ENCODE measurements at regions not wholly inside any gene's neighbourhood (a gene's known extent, or its start where the extent isn't known, plus 50 kb on each side); places are given as distances from the start of the nearest gene placed in this dataset.

DNA sequence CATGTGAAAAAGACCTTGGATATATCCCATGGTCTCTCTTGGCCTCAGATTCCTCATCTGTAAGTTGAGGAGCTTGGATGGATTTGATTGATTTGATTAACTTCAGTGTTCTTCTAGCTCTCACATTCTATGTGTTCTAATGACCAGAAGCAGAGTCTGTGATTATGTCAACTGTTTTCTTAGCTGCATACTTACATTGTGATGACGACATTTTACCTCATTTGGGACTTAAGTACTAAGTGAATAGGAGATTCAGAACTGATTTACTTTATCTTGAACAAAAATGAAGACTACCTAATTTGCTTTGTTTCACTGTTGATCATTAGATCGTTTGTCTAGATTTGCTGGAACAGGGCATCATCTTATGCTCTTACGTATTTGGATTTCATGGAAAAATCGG is 427.7 kb downstream of the SH3GL2 start:
- no peak for DNase-seq
- Histone ChIP-seq H3K36me3 (no peaks in the 10 kb centered on the region), H3K4me1 (no peaks in the 10 kb centered on the region), H3K4me3 (no peak overlapping the region), H3K27ac (no peak overlapping the region), H3K9me3 (no peaks in the 10 kb centered on the region), H3K27me3 (no peaks in the 10 kb centered on the region)
- intact Hi-C loops (cut with DNase I; ENCODE audit: low total_unique reads) = no loop called here
- TF ChIP-seq POLR2A (IDR thresholded peaks at IDR 0.05) = no peak
- TF ChIP-seq, protein P1, sequence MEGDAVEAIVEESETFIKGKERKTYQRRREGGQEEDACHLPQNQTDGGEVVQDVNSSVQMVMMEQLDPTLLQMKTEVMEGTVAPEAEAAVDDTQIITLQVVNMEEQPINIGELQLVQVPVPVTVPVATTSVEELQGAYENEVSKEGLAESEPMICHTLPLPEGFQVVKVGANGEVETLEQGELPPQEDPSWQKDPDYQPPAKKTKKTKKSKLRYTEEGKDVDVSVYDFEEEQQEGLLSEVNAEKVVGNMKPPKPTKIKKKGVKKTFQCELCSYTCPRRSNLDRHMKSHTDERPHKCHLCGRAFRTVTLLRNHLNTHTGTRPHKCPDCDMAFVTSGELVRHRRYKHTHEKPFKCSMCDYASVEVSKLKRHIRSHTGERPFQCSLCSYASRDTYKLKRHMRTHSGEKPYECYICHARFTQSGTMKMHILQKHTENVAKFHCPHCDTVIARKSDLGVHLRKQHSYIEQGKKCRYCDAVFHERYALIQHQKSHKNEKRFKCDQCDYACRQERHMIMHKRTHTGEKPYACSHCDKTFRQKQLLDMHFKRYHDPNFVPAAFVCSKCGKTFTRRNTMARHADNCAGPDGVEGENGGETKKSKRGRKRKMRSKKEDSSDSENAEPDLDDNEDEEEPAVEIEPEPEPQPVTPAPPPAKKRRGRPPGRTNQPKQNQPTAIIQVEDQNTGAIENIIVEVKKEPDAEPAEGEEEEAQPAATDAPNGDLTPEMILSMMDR (IDR thresholded peaks at IDR 0.05) = no peak

DNA sequence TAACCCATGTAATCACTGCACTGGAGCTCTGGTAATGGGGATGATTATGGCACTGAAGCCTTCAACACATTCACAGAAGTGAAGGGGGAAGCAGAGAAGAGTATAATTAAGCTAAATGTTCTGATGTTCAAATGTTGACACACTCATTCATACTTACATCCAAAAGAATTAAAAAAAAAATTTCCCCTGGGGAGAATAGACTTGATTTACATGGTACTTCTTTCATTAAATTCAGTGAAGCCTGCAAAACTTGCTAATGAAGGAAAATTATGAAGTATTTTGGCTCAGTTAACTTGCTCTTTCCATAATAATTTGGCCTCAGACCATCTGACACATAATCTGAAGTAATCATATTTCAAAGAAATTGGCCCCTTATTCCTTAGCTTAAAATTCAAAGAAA is 428.8 kb downstream of the SH3GL2 start:
- H3K9me3 ChIP-seq = no peaks in the 10 kb centered on the region
- H3K4me1 ChIP-seq = no peaks in the 10 kb centered on the region
- H3K27ac ChIP-seq = no peak overlapping the region
- intact Hi-C loops (cut with DNase I; ENCODE audit: low total_unique reads) = no loop called here
- H3K27me3 ChIP-seq = no peaks in the 10 kb centered on the region
- no peak for DNase-seq
- no peaks in the 10 kb centered on the region for H3K36me3 ChIP-seq
- no peak overlapping the region for H3K4me3 ChIP-seq
- TF ChIP-seq POLR2A (IDR thresholded peaks at IDR 0.05) = no peak
- TF ChIP-seq, protein P1 (IDR thresholded peaks at IDR 0.05) = no peak

DNA sequence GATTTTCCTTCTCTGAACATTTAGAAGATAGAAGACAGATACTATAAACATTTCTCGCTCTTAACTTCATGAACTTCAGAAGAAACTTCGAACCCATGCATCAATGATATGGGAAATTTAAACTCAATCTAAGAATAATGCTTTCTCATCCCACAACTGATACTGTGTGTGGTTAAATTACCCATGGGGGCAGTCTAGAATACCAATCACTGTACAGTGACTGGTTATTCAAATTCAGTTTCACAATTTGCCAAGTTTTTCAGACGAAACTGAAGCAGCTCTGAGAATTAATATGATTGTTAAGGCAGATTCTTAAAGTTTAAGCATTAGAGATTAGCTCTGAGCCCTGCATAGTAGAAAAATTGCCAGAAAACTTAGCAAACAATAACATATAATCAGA is 431.0 kb downstream of the SH3GL2 start:
- intact Hi-C loops (cut with DNase I; ENCODE audit: low total_unique reads) = no loop called here
- TF ChIP-seq, protein P1 (IDR thresholded peaks at IDR 0.05) = no peak
- no peak for TF ChIP-seq POLR2A (IDR thresholded peaks at IDR 0.05)
- Histone ChIP-seq H3K4me1 (no peaks in the 10 kb centered on the region), H3K9me3 (no peaks in the 10 kb centered on the region), H3K4me3 (no peak overlapping the region), H3K27me3 (no peaks in the 10 kb centered on the region), H3K36me3 (no peaks in the 10 kb centered on the region), H3K27ac (no peak overlapping the region)
- no peak for DNase-seq

DNA sequence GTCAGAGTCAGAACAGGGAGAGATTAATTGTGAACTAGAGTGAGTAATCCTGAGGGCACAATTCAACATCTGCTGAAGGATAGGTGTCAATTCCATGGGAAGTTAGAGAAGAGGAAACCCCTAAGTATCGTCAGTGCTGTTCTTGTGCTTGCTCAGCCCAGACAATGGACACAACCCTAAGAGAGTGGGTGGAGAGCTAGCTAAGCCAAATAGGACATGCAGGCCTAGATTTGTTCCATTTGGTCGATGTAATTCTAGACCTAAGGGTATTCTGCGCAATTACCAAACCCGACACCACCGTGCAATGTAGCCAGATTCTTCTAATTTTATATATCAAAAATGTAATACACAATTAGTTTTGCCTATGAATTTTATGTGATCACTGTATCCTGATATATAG is 431.6 kb downstream of the SH3GL2 start:
- DNase-seq = no peak
- intact Hi-C loops (cut with DNase I; ENCODE audit: low total_unique reads) = no loop called here
- TF ChIP-seq POLR2A (IDR thresholded peaks at IDR 0.05) = no peak
- TF ChIP-seq, protein P1 (IDR thresholded peaks at IDR 0.05) = no peak
- H3K4me1 ChIP-seq = no peaks in the 10 kb centered on the region
- H3K4me3 ChIP-seq = no peak overlapping the region
- no peaks in the 10 kb centered on the region for H3K36me3 ChIP-seq
- H3K27me3 ChIP-seq = no peaks in the 10 kb centered on the region
- no peaks in the 10 kb centered on the region for H3K9me3 ChIP-seq
- H3K27ac ChIP-seq = no peak overlapping the region

DNA sequence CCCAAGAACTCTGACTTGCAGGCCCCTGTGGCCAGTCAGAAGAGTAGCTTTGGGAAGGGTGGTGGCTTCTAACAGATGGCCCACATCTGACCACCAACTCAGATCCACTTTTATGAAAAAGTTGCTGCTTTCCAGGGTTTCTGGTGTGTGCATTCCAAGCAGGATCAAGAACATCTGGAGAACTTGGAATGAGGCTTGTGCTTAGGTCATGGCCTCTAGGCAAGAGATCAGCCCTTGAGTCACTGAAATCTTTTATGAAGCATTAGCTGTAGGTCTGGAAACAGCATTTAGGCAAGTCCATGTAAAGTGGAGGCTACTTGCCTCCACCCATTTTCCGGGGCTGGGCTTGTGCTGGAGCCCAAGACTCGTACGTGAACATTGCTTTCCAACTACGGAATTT is 433.3 kb downstream of the SH3GL2 start:
- no peak for DNase-seq
- TF ChIP-seq POLR2A (IDR thresholded peaks at IDR 0.05) = no peak
- TF ChIP-seq, protein P1 (IDR thresholded peaks at IDR 0.05) = no peak
- Histone ChIP-seq H3K27me3 (no peaks in the 10 kb centered on the region), H3K4me1 (no peaks in the 10 kb centered on the region), H3K4me3 (no peak overlapping the region), H3K9me3 (no peaks in the 10 kb centered on the region), H3K36me3 (no peaks in the 10 kb centered on the region), H3K27ac (no peak overlapping the region)
- intact Hi-C loops (cut with DNase I; ENCODE audit: low total_unique reads) = no loop called here

All from uterus (tissue), 3 donors.